Kidney (tissue), 13 donors: ENCODE measurements at regions not wholly inside any gene's neighbourhood (a gene's known extent, or its start where the extent isn't known, plus 50 kb on each side); places are given as distances from the start of the nearest gene placed in this dataset.
A peak's percentile ranks its signal among the peaks of the same experiment; 100 is the strongest.

Experiments
- DNase-seq, 5 donors: peaks; one replicate each; pipeline ENCODE4 v3.0.0-alpha.2; 2013 to 2020
- FAIRE-seq: peaks from 2 replicates; lab custom pipeline; 2012; peaks lifted over from hg19 to GRCh38; lab: Jason Lieb, UNC
- H3K27ac ChIP-seq, 2 donors: one replicate each; pipeline ENCODE4 v1.7.0; 2013; ENCODE audit warnings: low read depth in 2 of 2, low read length in 2 of 2, inconsistent platforms in 1 of 2
- H3K27me3 ChIP-seq: one replicate; pipeline ENCODE4 v1.7.1; 2013; ENCODE audit warnings: low read length, inconsistent platforms; ENCODE audit not compliant: control insufficient read depth, insufficient read depth
- H3K36me3 ChIP-seq, 3 donors: one replicate each; pipeline versions ENCODE4 v1.7.0 to v1.7.1; 2013; ENCODE audit warnings: low read length in 3 of 3, control low read depth in 1 of 3, inconsistent platforms in 1 of 3; ENCODE audit not compliant: insufficient read depth in 3 of 3, control insufficient read depth in 2 of 3
- H3K4me1 ChIP-seq, 3 donors: one replicate each; pipeline versions ENCODE4 v1.7.0 to v1.7.1; 2013; ENCODE audit warnings: low read length in 3 of 3, inconsistent platforms in 1 of 3, low read depth in 1 of 3; ENCODE audit not compliant: control insufficient read depth in 2 of 3, insufficient read depth in 2 of 3
- H3K4me3 ChIP-seq, 3 donors: one replicate each; pipeline versions ENCODE4 v1.7.0 to v1.8.1; 2013; ENCODE audit warnings: low read length in 3 of 3, control low read depth in 1 of 3, inconsistent platforms in 1 of 3
- H3K9ac ChIP-seq, 3 donors: one replicate each; pipeline versions ENCODE4 v1.7.0 to v1.7.1; 2013; ENCODE audit warnings: low read length in 3 of 3, control low read depth in 1 of 3, inconsistent platforms in 1 of 3
- H3K9me3 ChIP-seq, 3 donors: one replicate each; pipeline versions ENCODE4 v1.7.0 to v1.7.1; 2013; ENCODE audit warnings: low read length in 3 of 3, control low read depth in 1 of 3, inconsistent platforms in 1 of 3; ENCODE audit not compliant: control insufficient read depth in 2 of 3, insufficient read depth in 1 of 3
- CTCF ChIP-seq: IDR thresholded peaks from 3 replicates; pipeline ENCODE4 v1.5.1; 2012; ENCODE audit warnings: mild to moderate bottlenecking, moderate library complexity, borderline replicate concordance; ENCODE audit not compliant: insufficient read depth; ENCODE audit errors: extremely low read depth
- intact Hi-C: fragments of 100-400 bp; cut with DNase I; formaldehyde crosslinking; loops from one replicate; pipeline ENCODE4 v1.11.1; 2022
- donor health status: control.
- donor health status: control.
- donor health status: control.
- donor health status: control.
- donor health status: control.
- donor health status: DM: yes; HTN: yes; CAD: no.
- donor health status: Normal renal cell carcinoma (clear cell type).

GRCh38 chr6:137313928-137314855 is 95.0 kb upstream of the IFNGR1 start:
- H3K36me3 ChIP-seq: no peaks in the 10 kb centered on the region
- peak overlapping the region in 2 of 3 donors; percentile 20 to 22 for H3K4me3 ChIP-seq
- FAIRE-seq: peak; percentile 76
- peak; percentile 75 to 86 (median 77) for DNase-seq
- peaks cover 0 to 6% (median 0%) of the 10 kb centered on the region in 3 donors for H3K4me1 ChIP-seq
- H3K9me3 ChIP-seq: no peaks in the 10 kb centered on the region
- H3K27me3 ChIP-seq: no peaks in the 10 kb centered on the region
- H3K27ac ChIP-seq: no peak overlapping the region
- intact Hi-C loops: loop anchor here (10.0 kb wide), 1 partner anchor 219 kb away; no protein-coding TSS in a partner anchor
- no peak overlapping the region for H3K9ac ChIP-seq
- peak; percentile 86 for TF ChIP-seq CTCF

- DNase-seq (no peak), FAIRE-seq (no peak)
- H3K4me3 ChIP-seq: no peak overlapping the region
- H3K27ac ChIP-seq: no peak overlapping the region
- H3K9ac ChIP-seq: no peak overlapping the region
- no peak for TF ChIP-seq CTCF
- no peaks in the 10 kb centered on the region for H3K9me3 ChIP-seq
- intact Hi-C loops: loop anchor here (10.0 kb wide), 1 partner anchor 218 kb away; no protein-coding TSS in a partner anchor
- H3K4me1 ChIP-seq: peaks cover 0 to 6% (median 0%) of the 10 kb centered on the region in 3 donors
- H3K27me3 ChIP-seq: no peaks in the 10 kb centered on the region
- no peaks in the 10 kb centered on the region for H3K36me3 ChIP-seq
Measured at GRCh38 chr6:137313211-137313610, 94.0 kb upstream of the IFNGR1 start.

GRCh38 chr6:137311940-137312339 is 92.8 kb upstream of the IFNGR1 start:
- Histone ChIP-seq H3K4me3 (no peak overlapping the region), H3K27me3 (no peaks in the 10 kb centered on the region), H3K4me1 (peaks cover 0 to 6% (median 0%) of the 10 kb centered on the region in 3 donors), H3K36me3 (no peaks in the 10 kb centered on the region), H3K9me3 (no peaks in the 10 kb centered on the region), H3K9ac (no peak overlapping the region), H3K27ac (no peak overlapping the region)
- no peak for DNase-seq
- intact Hi-C loops: loop anchor here (10.0 kb wide), 1 partner anchor 217 kb away; no protein-coding TSS in a partner anchor
- TF ChIP-seq CTCF: no peak
- FAIRE-seq: no peak
